ENCODE measurements at regions not wholly inside any gene's neighbourhood (a gene's known extent, or its start where the extent isn't known, plus 50 kb on each side); places are given as distances from the start of the nearest gene placed in this dataset.
A peak's percentile ranks its signal among the peaks of the same experiment; 100 is the strongest.
"Not testable (repeated sequence)": the region's sequence is repeated elsewhere in the genome, so short reads cannot be mapped to it uniquely, and the experiment has no call there.

- Histone ChIP-seq H3K27me3 (no peaks in the 10 kb centered on the region; the same call in 1 of the 2 replicates), H3K36me3 (no peaks in the 10 kb centered on the region), H3K4me1 (no peaks in the 10 kb centered on the region), H3K4me3 (no peak overlapping the region), H3K9me3 (replicated peaks) (no peaks in the 10 kb centered on the region), H3K27ac (no peak overlapping the region)
- DNase-seq, result no peak
Measured at GRCh38 chr14:28983279-28983678, 216.7 kb downstream of the FOXG1 start.

DNA sequence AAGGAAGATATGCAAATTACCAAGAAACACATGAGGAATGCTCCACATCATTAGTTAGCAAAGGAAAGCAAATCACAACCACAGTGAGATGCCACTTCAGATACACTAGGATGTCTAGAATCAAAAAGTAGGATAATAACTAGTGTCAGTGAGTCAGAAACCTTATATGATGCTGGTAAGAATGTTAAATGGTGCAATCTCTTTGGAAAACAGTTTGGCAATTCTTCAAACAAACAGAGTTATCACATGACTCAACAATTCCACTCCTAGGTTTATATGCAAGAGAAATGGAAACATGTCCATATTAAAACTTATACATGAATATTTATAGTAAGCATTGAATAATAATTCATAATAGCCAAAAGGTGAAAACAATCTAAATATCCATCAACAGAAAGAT lies 220.9 kb downstream of the FOXG1 start:
- Histone ChIP-seq H3K27ac (no peak overlapping the region), H3K27me3 (no peaks in the 10 kb centered on the region), H3K36me3 (no peaks in the 10 kb centered on the region), H3K9me3 (replicated peaks) (no peaks in the 10 kb centered on the region), H3K4me3 (no peak overlapping the region), H3K4me1 (no peaks in the 10 kb centered on the region)
- DNase-seq, result no peak

DNA sequence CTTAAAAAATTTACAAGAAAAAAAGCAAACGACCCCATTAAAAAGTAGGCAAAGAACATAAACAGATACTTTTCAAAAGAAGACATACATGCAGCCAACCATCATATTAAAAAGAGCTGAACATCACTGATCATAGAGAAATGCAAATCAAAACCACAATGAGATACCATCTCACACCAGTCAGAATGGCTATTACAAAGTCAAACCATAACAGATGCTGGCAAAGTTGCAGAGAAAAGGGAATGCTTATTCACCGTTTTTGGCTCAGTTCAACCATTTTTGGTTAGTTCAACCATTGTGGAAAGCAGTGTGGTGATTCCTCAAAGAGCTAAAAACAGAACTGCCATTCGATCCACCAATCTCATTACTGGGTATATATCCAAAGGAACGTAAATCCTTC lies 230.6 kb downstream of the FOXG1 start:
- not testable (repeated sequence) for H3K9me3 ChIP-seq (replicated peaks); H3K27ac ChIP-seq; H3K27me3 ChIP-seq; H3K4me1 ChIP-seq; H3K4me3 ChIP-seq; DNase-seq; H3K36me3 ChIP-seq

DNA sequence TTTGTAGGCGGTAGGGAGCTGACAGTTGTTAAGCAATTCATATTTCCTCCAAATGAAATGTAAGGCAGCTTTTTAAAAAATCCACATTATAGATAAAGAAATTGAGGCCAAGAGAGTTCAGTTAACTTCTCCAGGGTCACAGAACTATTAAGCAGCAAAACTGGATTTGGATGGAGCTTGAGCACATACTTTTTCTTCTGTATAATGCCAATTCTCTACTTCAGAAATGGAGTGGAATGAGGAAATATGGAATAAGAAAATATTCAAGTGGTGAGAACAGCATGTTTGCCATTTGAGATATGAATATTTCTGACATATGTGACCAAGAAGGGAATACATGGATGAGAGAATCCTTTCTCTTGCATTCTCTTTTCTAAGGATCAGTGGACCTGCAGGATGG lies 233.1 kb downstream of the FOXG1 start:
- Histone ChIP-seq H3K36me3 (no peaks in the 10 kb centered on the region), H3K4me1 (no peaks in the 10 kb centered on the region), H3K27me3 (no peaks in the 10 kb centered on the region), H3K9me3 (replicated peaks) (no peaks in the 10 kb centered on the region), H3K27ac (no peak overlapping the region), H3K4me3 (no peak overlapping the region)
- no peak for DNase-seq

- H3K4me3 ChIP-seq, result no peak overlapping the region
- DNase-seq, result no peak
- no peaks in the 10 kb centered on the region for H3K36me3 ChIP-seq
- H3K27me3 ChIP-seq, result no peaks in the 10 kb centered on the region
- H3K9me3 ChIP-seq (replicated peaks), result no peaks in the 10 kb centered on the region
- H3K4me1 ChIP-seq, result no peaks in the 10 kb centered on the region
- no peak overlapping the region for H3K27ac ChIP-seq
Measured at GRCh38 chr14:29005647-29006046, 239.1 kb downstream of the FOXG1 start.

- no peak for DNase-seq
- Histone ChIP-seq H3K36me3 (no peaks in the 10 kb centered on the region), H3K4me1 (no peaks in the 10 kb centered on the region), H3K9me3 (replicated peaks) (no peaks in the 10 kb centered on the region), H3K27ac (no peak overlapping the region), H3K4me3 (no peak overlapping the region), H3K27me3 (no peaks in the 10 kb centered on the region)
Measured at GRCh38 chr14:29007990-29008389, 241.4 kb downstream of the FOXG1 start.

GRCh38 chr14:29016050-29016900 lies 249.7 kb downstream of the FOXG1 start:
- H3K9me3 ChIP-seq (replicated peaks), result no peaks in the 10 kb centered on the region
- H3K27ac ChIP-seq, result no peak overlapping the region
- H3K27me3 ChIP-seq, result no peaks in the 10 kb centered on the region
- no peak overlapping the region for H3K4me3 ChIP-seq
- no peaks in the 10 kb centered on the region for H3K36me3 ChIP-seq
- peak; percentile 37 to 64 for DNase-seq
- H3K4me1 ChIP-seq, result no peaks in the 10 kb centered on the region

DNA sequence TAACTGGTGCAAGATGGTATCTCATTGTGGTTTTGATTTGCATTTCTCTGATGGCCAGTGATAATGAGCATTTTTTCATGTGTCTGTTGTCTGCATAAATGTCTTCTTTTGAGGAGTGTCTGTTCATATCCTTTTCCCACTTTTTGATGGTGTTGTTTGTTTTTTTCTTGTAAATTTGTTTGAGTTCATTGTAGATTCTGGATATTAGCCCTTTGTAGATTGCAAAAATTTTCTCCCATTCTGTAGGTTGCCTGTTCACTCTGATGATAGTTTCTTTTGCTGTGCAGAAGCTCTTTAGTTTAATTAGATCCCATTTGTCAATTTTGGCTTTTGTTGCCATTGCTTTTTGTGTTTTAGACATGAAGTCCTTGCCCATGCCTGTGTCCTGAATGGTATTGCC lies 256.9 kb downstream of the FOXG1 start:
- H3K27me3 ChIP-seq, H3K27ac ChIP-seq, H3K4me1 ChIP-seq: not testable (repeated sequence)

GRCh38 chr14:29027441-29027840 lies 260.9 kb downstream of the FOXG1 start:
- not testable (repeated sequence) for H3K4me1 ChIP-seq; H3K27ac ChIP-seq; H3K27me3 ChIP-seq; DNase-seq; H3K36me3 ChIP-seq; H3K4me3 ChIP-seq; H3K9me3 ChIP-seq (replicated peaks)

More for the DNA sequence above, 256.9 kb downstream of the FOXG1 start:
- DNase-seq; H3K36me3 ChIP-seq; H3K4me3 ChIP-seq; H3K9me3 ChIP-seq (replicated peaks): not testable (repeated sequence)

DNA sequence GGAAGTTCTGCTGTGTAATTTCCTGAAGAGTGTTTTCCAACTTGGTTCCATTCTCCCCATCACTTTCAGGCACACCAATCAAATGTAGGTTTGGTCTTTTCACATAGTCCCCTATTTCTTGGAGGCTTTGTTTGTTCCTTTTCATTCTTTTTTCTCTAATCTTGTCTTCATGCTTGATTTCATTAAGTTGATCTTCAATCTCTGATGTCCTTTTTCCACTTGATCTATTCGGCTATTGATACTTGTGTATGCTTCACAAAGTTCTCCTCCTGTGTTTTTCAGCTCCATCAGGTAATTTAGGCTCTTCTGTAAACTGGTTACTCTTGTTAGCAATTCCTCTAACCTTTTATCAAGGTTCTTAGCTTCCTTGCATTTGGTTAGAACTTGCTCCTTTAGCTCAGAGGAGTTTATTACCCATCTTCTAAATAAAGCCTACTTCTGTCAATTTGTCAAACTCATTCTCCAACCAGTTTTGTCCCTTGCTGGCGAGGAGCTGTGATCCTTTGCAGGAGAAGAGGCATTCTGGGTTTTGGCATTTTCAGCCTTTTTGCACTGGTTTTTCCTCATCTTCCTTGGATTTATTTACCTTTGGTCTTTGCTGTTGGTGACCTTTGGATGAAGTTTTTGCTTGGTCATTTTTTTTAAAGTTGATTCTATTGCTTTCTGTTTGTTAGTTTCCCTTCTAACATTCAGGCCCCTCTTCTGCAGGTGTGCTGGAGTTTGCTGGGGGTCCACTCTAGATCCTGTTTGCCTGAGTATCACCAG lies 261.5 kb downstream of the FOXG1 start:
- H3K27me3 ChIP-seq; H3K27ac ChIP-seq; H3K9me3 ChIP-seq (replicated peaks); DNase-seq; H3K4me1 ChIP-seq; H3K36me3 ChIP-seq; H3K4me3 ChIP-seq: not testable (repeated sequence)

DNA sequence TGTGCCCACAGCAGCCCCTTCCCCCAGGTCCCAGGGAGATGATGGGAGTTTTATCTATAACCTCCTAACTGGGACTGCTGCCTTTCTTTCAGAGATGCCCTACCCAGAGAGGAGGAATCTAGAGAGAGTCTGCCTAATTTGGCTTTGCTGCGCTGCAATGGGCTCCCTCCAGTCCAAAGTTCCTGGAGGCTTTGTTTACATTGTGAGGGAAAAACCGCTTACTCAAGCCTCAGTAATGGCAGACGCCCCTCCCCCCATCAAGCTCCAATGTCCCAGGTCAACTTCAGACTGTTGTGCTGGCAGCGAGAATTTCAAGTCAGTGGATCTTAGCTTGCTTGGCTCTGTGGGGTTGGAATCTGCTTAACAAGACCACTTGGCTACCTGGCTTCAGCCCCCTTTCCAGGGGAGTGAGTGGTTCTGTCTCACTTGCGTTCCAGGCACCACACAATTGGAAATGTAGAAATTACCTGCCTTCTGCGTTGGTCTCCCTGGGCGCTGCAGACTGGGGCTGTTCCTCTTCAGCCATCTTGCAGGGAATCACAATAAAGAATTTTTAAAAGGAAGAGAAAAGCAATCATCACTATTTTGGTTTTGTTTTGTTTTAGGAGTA lies 262.5 kb downstream of the FOXG1 start:
- H3K4me3 ChIP-seq, result no peak overlapping the region
- no peaks in the 10 kb centered on the region for H3K36me3 ChIP-seq
- H3K9me3 ChIP-seq (replicated peaks), result no peaks in the 10 kb centered on the region
- no peak for DNase-seq
- no peak overlapping the region for H3K27ac ChIP-seq
- no peaks in the 10 kb centered on the region for H3K27me3 ChIP-seq
- no peaks in the 10 kb centered on the region for H3K4me1 ChIP-seq

DNA sequence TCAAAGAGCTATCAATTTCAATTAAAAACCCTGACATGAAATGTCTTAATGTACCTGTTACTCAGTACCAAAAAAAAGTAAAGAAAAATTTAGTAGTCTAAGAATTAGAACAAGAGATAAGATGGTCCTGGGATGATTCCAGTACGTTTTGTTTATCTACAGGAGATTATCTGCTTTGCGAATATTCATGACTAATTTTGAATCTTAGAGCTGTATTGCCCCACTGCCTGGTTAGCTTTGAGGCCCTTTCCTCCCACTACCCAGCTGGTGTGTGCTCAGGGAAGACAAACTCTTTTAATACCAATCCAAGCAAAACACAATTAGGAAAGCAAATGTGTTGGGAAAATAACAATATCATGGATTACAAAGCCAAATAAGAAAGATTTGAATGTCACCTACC lies 263.5 kb downstream of the FOXG1 start:
- H3K9me3 ChIP-seq (replicated peaks), result no peaks in the 10 kb centered on the region
- no peak overlapping the region for H3K4me3 ChIP-seq
- H3K36me3 ChIP-seq, result no peaks in the 10 kb centered on the region
- no peak overlapping the region for H3K27ac ChIP-seq
- H3K27me3 ChIP-seq, result no peaks in the 10 kb centered on the region
- no peaks in the 10 kb centered on the region for H3K4me1 ChIP-seq
- no peak for DNase-seq

- Histone ChIP-seq H3K4me3 (no peak overlapping the region), H3K4me1 (no peaks in the 10 kb centered on the region), H3K9me3 (replicated peaks) (no peaks in the 10 kb centered on the region), H3K27me3 (no peaks in the 10 kb centered on the region), H3K27ac (no peak overlapping the region), H3K36me3 (no peaks in the 10 kb centered on the region)
- no peak for DNase-seq
Measured at GRCh38 chr14:29030970-29031369, 264.4 kb downstream of the FOXG1 start.

GRCh38 chr14:29035134-29035533 lies 268.5 kb downstream of the FOXG1 start:
- no peaks in the 10 kb centered on the region for H3K9me3 ChIP-seq (replicated peaks)
- no peak for DNase-seq
- no peaks in the 10 kb centered on the region for H3K36me3 ChIP-seq
- H3K27ac ChIP-seq, result no peak overlapping the region
- H3K4me1 ChIP-seq, result no peaks in the 10 kb centered on the region
- no peak overlapping the region for H3K4me3 ChIP-seq
- no peaks in the 10 kb centered on the region for H3K27me3 ChIP-seq

DNA sequence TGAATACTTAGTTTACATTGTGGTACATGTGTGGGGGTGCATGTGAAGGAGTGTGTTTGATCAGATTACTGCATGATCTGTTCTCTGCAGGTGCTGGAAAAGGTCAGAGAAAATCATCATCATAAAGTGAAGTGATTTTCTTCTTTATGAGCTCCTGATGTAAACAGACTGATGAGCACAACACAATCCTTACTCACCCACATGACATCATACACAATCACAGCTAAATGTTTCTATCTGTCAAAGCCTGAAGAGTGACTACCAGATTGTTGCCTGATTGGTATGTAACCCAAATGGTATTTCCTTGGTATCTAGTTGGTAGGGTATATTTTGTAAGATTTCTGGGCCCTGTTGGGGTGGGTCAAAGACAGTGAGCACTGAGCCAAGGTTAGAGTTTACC lies 270.8 kb downstream of the FOXG1 start:
- H3K4me1 ChIP-seq, result no peaks in the 10 kb centered on the region
- H3K27ac ChIP-seq, result no peak overlapping the region
- DNase-seq, result no peak
- H3K36me3 ChIP-seq, result no peaks in the 10 kb centered on the region
- no peaks in the 10 kb centered on the region for H3K9me3 ChIP-seq (replicated peaks)
- H3K27me3 ChIP-seq, result no peaks in the 10 kb centered on the region
- H3K4me3 ChIP-seq, result no peak overlapping the region

Measured in SJCRH30 (cell line).